Activated CD4-positive, alpha-beta T cell treated with anti-CD3 and anti-CD28 coated beads, Interleukin-2, amount 10 ng/mL, durations not matched to agents 7 days and 5 days (primary cell): ENCODE measurements at regions not wholly inside any gene's neighbourhood (a gene's known extent, or its start where the extent isn't known, plus 50 kb on each side); places are given as distances from the start of the nearest gene placed in this dataset.
"Not testable (repeated sequence)": the region's sequence is repeated elsewhere in the genome, so short reads cannot be mapped to it uniquely, and the experiment has no call there.

ENCODE experiments used
- CTCF ChIA-PET: fragments of 350-600 bp; sonication (Branson Sonifier 250); formaldehyde crosslinking; loops from one replicate; lab custom pipeline; 2021; ENCODE audit warnings: antibody characterized with exemption; lab: Charles Lee
- POLR2A ChIA-PET: fragments of 350-600 bp; sonication (Branson Sonifier 250); formaldehyde crosslinking; loops from one replicate; lab custom pipeline; 2021; ENCODE audit warnings: antibody characterized with exemption; lab: Charles Lee
- DNase-seq: peaks from one replicate; pipeline ENCODE4 v3.0.0-alpha.2; 2020
- H3K27ac Mint-ChIP-seq: one replicate; pipeline ENCODE4 v1.8.0; 2021; ENCODE audit warnings: mild to moderate bottlenecking, moderate library complexity, mixed read lengths
- H3K27me3 Mint-ChIP-seq: one replicate; pipeline ENCODE4 v1.8.0; 2021; ENCODE audit warnings: mixed read lengths
- H3K36me3 Mint-ChIP-seq: one replicate; pipeline ENCODE4 v1.8.0; 2021; ENCODE audit warnings: low read depth, mixed read lengths
- H3K4me1 Mint-ChIP-seq: one replicate; pipeline ENCODE4 v1.8.0; 2021; ENCODE audit warnings: mixed read lengths
- H3K4me3 Mint-ChIP-seq: one replicate; pipeline ENCODE4 v1.8.0; 2021; ENCODE audit warnings: mild to moderate bottlenecking, moderate library complexity, mixed read lengths
- H3K9me3 Mint-ChIP-seq: one replicate; pipeline ENCODE4 v1.8.0; 2021; ENCODE audit warnings: mixed read lengths

DNA sequence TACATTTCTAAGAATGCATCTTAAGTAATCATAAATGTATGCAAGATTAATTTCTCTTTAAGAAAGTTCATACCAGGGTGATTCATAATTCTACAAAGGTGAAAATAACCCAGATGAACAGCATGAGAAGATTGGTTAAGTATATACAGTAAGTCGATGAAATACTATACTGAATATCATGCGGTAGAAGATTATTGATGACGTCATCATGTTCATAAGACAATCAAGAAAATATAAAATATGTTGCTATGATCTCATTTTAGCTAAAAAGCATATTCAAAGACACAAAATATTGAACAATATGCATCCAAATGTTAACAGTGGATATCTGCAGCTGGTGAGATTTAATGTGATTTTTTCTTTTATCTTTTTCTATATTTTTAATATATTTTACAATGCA lies 312.0 kb upstream of the FGF13 start:
- H3K27me3 Mint-ChIP-seq, result no peaks in the 10 kb centered on the region
- H3K4me1 Mint-ChIP-seq, result no peaks in the 10 kb centered on the region
- DNase-seq, result no peak
- no peak overlapping the region for H3K27ac Mint-ChIP-seq
- H3K9me3 Mint-ChIP-seq, result no peaks in the 10 kb centered on the region
- no peak overlapping the region for H3K4me3 Mint-ChIP-seq
- H3K36me3 Mint-ChIP-seq, result no peaks in the 10 kb centered on the region
- POLR2A ChIA-PET, result no interaction called here
- CTCF ChIA-PET, result no interaction called here

DNA sequence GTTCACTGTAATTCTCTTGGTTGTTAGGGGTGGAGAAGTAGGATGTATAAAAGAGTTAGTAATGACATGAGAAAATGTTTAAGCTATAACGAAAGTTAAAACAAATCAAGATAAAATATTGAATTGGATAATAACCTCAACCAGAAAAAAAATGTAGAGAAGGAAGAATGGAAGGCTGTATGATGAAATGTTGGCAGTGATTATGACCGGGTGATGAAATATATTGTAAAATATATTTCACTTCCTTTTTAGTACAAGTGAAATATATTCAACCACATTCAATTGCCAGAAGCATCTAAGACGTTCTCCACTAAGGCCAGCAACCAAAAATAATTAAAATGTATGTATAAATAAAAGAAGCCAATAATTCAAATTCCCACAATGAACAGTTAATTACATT lies 309.3 kb upstream of the FGF13 start:
- ChIA-PET POLR2A (no interaction called here), CTCF (no interaction called here)
- no peaks in the 10 kb centered on the region for H3K9me3 Mint-ChIP-seq
- H3K36me3 Mint-ChIP-seq, result no peaks in the 10 kb centered on the region
- no peaks in the 10 kb centered on the region for H3K4me1 Mint-ChIP-seq
- no peak for DNase-seq
- H3K4me3 Mint-ChIP-seq, result no peak overlapping the region
- H3K27ac Mint-ChIP-seq, result no peak overlapping the region
- H3K27me3 Mint-ChIP-seq, result no peaks in the 10 kb centered on the region

DNA sequence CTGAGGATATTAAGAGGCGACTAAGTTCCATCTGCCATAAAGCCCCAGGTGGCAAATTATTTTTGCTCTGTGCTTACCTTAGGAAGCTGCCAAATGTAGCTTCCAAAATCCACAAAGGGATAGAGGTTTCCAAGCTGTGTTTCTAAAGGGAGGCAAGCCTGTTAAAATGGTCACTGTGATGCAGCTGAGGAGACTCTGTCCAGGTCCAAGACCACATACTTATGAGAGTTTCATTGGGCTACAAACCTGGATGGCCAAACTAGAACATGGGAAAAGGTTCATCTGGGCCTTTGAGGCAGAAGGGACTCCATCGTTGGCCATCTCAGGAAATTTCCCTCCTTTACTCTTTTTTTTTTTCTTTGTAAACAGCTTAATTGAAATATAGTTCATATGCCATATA lies 306.9 kb upstream of the FGF13 start:
- ChIA-PET CTCF (no interaction called here), POLR2A (no interaction called here)
- Mint-ChIP-seq H3K27ac (no peak overlapping the region), H3K9me3 (peaks cover 3% of the 10 kb centered on the region), H3K4me3 (no peak overlapping the region), H3K4me1 (no peaks in the 10 kb centered on the region), H3K36me3 (no peaks in the 10 kb centered on the region), H3K27me3 (no peaks in the 10 kb centered on the region)
- DNase-seq, result no peak

DNA sequence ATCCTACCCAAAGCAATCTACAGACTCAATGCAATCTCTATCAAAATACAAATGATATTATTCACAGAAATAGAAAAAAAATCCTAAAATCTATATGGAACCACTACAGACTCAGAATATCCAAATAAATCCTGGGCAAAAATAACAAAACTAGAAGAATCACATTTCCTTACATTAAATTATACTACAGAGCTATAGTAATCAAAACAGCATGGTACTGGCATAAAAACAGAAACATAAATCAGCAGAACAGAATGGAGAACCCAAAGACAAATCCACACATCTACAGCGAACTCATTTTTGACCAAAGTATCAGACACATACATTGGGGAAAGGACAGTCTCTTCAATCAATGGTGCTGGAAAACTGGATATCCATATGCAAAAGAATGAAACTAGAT lies 304.1 kb upstream of the FGF13 start:
- ChIA-PET POLR2A (no interaction called here), CTCF (no interaction called here)
- Mint-ChIP-seq H3K9me3 (peaks cover 3% of the 10 kb centered on the region), H3K4me3 (no peak overlapping the region), H3K4me1 (no peaks in the 10 kb centered on the region), H3K27me3 (no peaks in the 10 kb centered on the region), H3K27ac (no peak overlapping the region), H3K36me3 (no peaks in the 10 kb centered on the region)
- no peak for DNase-seq

DNA sequence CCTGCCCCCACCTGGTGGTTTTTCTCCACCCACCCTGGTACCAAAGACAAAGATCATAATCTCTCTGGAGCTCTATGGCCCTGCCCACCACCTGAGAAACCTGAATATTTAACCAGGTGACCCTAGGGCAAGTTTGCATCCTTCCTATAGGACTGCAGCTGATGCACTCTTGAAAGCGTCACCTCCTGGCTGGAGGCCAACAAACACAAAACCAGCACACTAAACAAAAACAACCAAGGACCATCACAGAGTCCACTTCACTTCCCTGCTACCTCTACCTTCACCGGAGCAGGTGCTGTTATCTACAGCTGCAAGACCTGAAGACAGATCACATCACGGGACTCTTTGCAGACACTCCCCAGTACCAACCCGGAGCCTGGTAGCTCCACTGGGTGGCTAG lies 296.7 kb upstream of the FGF13 start:
- no peak for DNase-seq
- CTCF ChIA-PET, result no interaction called here
- Mint-ChIP-seq H3K4me3 (no peak overlapping the region), H3K4me1 (no peaks in the 10 kb centered on the region), H3K9me3 (no peaks in the 10 kb centered on the region), H3K27ac (no peak overlapping the region), H3K36me3 (no peaks in the 10 kb centered on the region), H3K27me3 (no peaks in the 10 kb centered on the region)
- POLR2A ChIA-PET, result no interaction called here

DNA sequence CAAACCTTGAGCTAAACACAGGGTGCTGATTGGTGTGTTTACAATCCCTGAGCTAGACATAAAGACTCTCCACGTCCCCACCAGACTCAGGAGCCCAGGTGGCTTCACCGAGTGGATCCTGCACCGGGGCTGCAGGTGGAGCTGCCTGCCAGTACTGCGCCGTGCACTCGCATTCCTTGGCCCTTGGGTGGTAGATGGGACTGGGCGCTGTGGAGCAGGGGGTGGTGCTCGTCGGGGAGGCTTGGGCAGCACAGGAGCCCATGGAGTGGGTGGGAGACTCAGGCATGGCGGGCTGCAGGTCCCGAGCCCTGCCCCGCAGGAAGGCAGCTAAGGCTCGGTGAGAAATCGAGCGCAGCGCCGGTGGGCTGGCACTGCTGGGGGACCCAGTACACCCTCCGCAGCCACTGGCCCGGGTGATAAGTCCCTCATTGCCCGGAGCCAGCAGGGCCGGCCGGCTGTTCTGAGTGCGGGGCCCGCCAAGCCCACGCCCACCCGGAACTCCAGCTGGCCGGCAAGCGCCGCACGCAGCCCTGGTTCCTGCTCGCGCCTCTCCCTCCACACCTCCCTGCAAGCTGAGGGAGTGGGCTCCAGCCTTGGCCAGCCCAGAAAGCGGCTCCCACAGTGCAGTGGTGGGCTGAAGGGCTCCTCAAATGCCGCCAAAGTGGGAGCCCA lies 292.5 kb upstream of the FGF13 start:
- H3K4me1 Mint-ChIP-seq, H3K27ac Mint-ChIP-seq, CTCF ChIA-PET, H3K4me3 Mint-ChIP-seq, H3K9me3 Mint-ChIP-seq, POLR2A ChIA-PET, H3K36me3 Mint-ChIP-seq, DNase-seq, H3K27me3 Mint-ChIP-seq: not testable (repeated sequence)

DNA sequence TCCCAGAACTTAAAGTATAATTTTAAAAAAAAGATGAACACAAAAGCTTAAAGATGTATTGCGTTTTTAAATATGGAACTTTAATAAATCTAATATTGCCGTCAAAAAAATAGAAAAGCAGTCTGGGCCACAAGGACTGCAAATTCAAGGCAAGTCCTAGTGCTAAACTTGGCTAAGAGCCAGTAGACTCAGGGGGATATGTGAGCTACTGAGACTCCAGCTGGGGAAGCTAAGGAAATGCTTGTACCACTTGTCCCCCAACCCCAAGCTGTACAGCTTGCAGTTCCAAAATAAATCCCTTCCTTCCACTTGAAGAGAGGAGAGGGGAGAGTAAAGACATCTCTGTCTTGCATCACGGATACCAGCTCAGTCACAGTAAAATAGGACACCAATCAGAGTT lies 290.8 kb upstream of the FGF13 start:
- Mint-ChIP-seq H3K27me3 (no peaks in the 10 kb centered on the region), H3K27ac (no peak overlapping the region), H3K36me3 (no peaks in the 10 kb centered on the region), H3K4me1 (no peaks in the 10 kb centered on the region), H3K9me3 (no peaks in the 10 kb centered on the region), H3K4me3 (no peak overlapping the region)
- no peak for DNase-seq
- ChIA-PET CTCF (no interaction called here), POLR2A (no interaction called here)

DNA sequence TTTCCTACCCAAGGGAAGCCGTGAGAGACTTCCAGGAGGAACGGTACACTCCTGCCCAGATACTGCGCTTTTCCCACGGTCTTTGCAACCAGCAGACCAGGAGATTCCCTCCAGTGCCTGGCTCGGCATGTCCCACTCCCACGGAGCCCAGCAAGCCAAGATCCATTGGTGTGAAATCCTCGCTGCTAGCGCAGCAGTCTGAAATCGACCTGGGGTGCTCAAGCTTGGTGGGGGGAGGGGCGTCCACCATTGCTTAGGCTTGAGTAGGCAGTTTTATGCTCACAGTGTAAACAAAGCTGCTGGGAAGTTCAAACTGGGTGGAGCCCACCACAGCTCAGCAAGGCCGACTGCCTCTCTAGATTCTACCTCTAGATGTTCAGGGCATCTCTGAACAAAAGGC lies 284.8 kb upstream of the FGF13 start:
- DNase-seq, result no peak
- H3K4me3 Mint-ChIP-seq, result no peak overlapping the region
- no peaks in the 10 kb centered on the region for H3K36me3 Mint-ChIP-seq
- no peak overlapping the region for H3K27ac Mint-ChIP-seq
- no peaks in the 10 kb centered on the region for H3K9me3 Mint-ChIP-seq
- POLR2A ChIA-PET, result no interaction called here
- H3K27me3 Mint-ChIP-seq, result no peaks in the 10 kb centered on the region
- CTCF ChIA-PET, result no interaction called here
- no peaks in the 10 kb centered on the region for H3K4me1 Mint-ChIP-seq

DNA sequence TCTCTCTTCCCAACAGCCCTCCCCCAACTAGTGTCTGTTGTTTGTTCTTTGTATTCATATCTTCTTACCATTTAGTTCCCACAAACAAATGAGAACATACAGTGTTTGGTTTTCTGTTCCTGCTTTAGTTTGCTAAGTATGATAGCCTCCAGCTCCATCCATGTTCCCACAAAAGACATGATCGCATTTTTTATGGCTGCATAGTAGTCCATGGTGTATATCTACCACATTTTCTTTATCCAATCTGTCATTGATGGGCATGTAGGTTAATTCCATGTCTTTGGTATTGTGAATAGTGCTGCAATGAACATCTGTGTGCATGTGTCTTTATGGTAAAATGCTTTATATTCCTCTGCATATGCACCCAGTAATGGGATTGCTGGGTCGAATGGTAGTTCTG lies 283.9 kb upstream of the FGF13 start:
- Mint-ChIP-seq H3K36me3 (no peaks in the 10 kb centered on the region), H3K27me3 (no peaks in the 10 kb centered on the region), H3K4me1 (no peaks in the 10 kb centered on the region), H3K27ac (no peak overlapping the region), H3K9me3 (no peaks in the 10 kb centered on the region), H3K4me3 (no peak overlapping the region)
- ChIA-PET POLR2A (no interaction called here), CTCF (no interaction called here)
- no peak for DNase-seq

DNA sequence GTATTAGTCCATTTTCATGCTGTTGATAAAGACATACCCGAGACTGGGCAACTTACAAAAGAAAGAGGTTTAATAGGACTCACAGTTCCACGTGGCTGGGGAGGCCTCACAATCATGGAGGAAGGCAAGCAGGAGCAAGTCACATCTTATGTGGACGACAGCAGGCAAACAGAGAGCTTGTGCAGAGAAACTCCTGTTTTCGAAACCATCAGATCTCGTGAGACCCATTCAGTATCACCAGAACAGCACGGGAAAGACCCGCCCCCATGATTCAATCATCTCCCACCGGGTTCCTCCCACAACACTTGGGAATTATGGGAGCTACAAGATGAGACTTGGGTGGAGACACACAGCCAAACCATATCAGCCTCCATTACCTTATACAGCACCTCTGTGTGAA lies 278.9 kb upstream of the FGF13 start:
- CTCF ChIA-PET, result interaction anchor here (1.7 kb wide), 1 partner anchor 11 kb away, joined by 3 read pairs; no protein-coding TSS in a partner anchor
- H3K27ac Mint-ChIP-seq, DNase-seq, H3K27me3 Mint-ChIP-seq, H3K36me3 Mint-ChIP-seq, H3K4me1 Mint-ChIP-seq, H3K9me3 Mint-ChIP-seq, H3K4me3 Mint-ChIP-seq, POLR2A ChIA-PET: not testable (repeated sequence)

DNA sequence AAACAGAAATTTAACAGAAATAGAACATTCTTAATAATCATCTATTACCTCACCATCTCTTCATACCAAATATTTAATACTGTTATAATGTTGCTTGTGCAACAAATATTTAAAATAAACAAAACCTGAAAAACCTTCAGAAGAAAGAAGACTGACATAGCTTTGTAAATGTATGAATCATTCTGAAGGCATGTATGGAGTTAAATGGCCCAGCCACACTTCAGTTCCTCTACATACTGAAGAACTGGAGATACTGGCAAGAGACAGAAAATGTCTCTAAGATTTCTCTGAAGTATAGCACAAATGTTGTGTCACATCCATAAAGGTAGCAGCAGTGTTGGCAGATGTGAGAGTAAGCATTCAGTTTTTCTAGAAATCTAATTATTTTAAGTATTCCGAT lies 275.3 kb upstream of the FGF13 start:
- DNase-seq, result no peak
- CTCF ChIA-PET, result no interaction called here
- Mint-ChIP-seq H3K4me1 (no peaks in the 10 kb centered on the region), H3K27me3 (no peaks in the 10 kb centered on the region), H3K4me3 (no peak overlapping the region), H3K27ac (no peak overlapping the region), H3K9me3 (no peaks in the 10 kb centered on the region), H3K36me3 (no peaks in the 10 kb centered on the region)
- POLR2A ChIA-PET, result no interaction called here

DNA sequence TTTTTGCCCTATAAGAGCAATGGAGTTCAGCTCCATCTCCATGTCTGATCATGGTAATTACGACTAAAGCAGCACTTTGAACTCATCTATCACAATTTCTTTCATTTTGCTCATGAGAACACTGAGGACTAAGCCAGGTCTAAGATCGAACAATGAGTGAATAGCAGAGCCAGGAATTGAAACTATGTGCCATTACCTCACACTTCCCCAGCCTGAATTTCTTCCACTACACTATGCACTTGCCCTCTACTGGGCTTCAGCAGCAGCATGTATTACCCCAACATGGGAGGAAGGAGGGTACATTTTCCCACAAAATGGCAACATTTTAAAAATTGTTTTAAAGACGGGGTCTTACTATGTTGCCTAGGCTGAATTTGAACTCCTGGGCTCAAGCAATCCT lies 274.7 kb upstream of the FGF13 start:
- H3K27ac Mint-ChIP-seq, result no peak overlapping the region
- ChIA-PET CTCF (no interaction called here), POLR2A (no interaction called here)
- no peak overlapping the region for H3K4me3 Mint-ChIP-seq
- DNase-seq, result no peak
- no peaks in the 10 kb centered on the region for H3K27me3 Mint-ChIP-seq
- no peaks in the 10 kb centered on the region for H3K4me1 Mint-ChIP-seq
- H3K9me3 Mint-ChIP-seq, result no peaks in the 10 kb centered on the region
- H3K36me3 Mint-ChIP-seq, result no peaks in the 10 kb centered on the region

DNA sequence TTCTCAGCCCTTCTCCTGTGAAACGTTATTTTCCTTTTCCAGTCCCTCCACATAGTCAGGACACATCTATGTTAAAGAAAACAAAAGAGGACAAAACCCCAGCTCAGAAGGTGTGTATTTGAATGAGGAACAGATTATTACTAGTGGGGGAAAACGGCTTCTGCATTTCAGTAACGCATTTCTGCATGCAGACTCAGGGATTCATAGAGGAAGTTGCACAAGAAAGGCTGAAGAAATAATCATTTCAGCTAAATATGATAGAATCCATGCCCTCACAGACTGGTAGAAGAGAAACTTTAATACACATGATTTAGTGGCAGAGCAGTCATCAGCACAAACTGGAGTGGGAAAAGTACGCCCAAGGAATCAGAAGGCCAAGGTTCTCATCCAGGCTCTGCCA lies 270.8 kb upstream of the FGF13 start:
- DNase-seq, result no peak

DNA sequence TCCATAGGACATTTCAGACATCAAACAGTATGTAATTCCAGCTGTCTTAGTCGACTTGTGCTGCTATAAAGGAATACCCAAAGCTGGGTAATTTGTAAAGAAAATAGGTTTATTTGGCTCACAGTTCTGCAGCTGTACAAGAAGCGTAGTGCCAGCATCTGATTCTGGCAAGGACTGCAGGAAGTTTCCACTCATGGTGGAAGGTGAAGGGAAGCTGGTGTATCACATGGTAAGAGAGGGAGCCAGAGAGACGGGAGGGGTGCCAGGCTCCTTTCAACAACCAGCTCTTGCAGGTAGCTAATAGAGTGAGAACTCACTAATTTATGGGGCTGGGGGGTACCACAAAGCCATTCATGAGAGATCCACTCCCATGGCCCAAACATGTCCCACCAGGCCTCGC lies 253.0 kb upstream of the FGF13 start:
- ChIA-PET POLR2A (no interaction called here), CTCF (no interaction called here)
- Mint-ChIP-seq H3K9me3 (no peaks in the 10 kb centered on the region), H3K27ac (no peak overlapping the region), H3K36me3 (no peaks in the 10 kb centered on the region), H3K27me3 (no peaks in the 10 kb centered on the region), H3K4me1 (no peaks in the 10 kb centered on the region), H3K4me3 (no peak overlapping the region)
- no peak for DNase-seq

More for the DNA sequence above, 270.8 kb upstream of the FGF13 start:
- ChIA-PET CTCF (no interaction called here), POLR2A (no interaction called here)
- no peak overlapping the region for H3K4me3 Mint-ChIP-seq
- no peaks in the 10 kb centered on the region for H3K9me3 Mint-ChIP-seq
- H3K27me3 Mint-ChIP-seq, result no peaks in the 10 kb centered on the region
- no peak overlapping the region for H3K27ac Mint-ChIP-seq
- no peaks in the 10 kb centered on the region for H3K36me3 Mint-ChIP-seq
- H3K4me1 Mint-ChIP-seq, result no peaks in the 10 kb centered on the region
